ENCODE measurements at regions not wholly inside any gene's neighbourhood (a gene's known extent, or its start where the extent isn't known, plus 50 kb on each side); places are given as distances from the start of the nearest gene placed in this dataset.
"Not testable (repeated sequence)": the region's sequence is repeated elsewhere in the genome, so short reads cannot be mapped to it uniquely, and the experiment has no call there.

GRCh38 chr5:57002959-57003485 is 51.1 kb upstream of the MIER3 start:
- no peak for DNase-seq

- DNase-seq, result not testable (repeated sequence)
Measured at GRCh38 chr5:57003566-57003965, 51.6 kb upstream of the MIER3 start.

DNA sequence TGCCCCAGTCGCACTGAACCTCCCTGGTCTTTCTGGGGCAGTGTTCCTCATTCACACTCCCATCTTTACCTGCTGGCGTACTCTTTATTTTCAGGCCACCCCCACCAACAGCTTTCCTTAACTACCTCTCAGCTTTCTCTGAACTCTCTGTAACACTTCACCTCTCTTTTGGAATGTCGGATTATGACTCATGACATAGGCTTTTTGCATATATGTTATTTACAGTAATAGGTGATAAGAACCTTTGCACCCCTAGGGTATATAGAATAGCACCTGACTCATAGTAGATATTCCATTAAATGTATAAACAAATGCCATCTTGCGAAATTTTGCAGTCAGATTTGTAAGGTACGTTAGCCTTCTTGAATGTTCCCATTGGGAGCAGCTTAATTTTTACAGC is 52.9 kb upstream of the MIER3 start:
- no peak for DNase-seq

GRCh38 chr5:57007344-57007743 is 55.4 kb upstream of the MIER3 start:
- DNase-seq, result no peak

- no peak for DNase-seq
Measured at GRCh38 chr5:57009811-57010210, 57.9 kb upstream of the MIER3 start.

GRCh38 chr5:57010786-57011185 is 58.9 kb upstream of the MIER3 start:
- DNase-seq, result no peak

DNA sequence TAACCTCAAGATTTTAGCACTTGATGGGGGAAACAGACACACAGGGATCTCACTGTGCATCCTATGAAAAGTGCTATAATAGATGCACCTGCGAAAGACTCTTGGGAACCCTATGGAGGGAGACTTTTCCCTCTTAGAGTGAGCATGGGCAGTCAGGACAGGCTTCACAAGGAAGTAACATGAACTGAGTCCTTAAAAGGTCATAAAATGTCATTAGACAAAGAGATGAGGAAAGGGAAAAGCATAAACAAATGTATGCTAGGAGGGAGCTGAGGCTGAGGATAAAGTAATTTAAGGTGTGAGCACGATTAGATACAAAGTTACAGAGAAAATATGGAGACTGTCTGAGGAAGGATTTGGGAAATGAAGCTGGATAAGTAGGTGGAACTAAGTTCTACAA is 60.6 kb upstream of the MIER3 start:
- DNase-seq, result no peak

- DNase-seq, result no peak
Measured at GRCh38 chr5:57025961-57026360, 74.0 kb upstream of the MIER3 start.

DNA sequence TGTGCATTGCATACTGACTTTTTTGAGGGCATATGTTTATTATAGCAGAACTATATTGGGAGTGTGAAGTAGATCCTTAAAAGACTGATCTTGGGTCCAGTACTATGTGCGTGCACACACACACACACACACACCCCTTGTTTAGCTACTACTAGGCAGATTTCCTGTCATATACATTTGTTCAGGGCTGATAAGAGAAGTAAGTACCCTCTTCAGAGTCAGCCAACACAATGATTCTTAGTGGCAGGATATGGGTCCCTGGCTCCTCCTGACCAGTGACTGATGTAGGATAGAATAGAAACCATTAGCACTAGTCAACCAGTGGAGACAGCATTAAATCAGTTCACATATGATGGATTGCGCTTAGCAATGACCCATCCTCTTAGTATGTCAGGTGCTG is 76.2 kb upstream of the MIER3 start:
- no peak for DNase-seq

DNA sequence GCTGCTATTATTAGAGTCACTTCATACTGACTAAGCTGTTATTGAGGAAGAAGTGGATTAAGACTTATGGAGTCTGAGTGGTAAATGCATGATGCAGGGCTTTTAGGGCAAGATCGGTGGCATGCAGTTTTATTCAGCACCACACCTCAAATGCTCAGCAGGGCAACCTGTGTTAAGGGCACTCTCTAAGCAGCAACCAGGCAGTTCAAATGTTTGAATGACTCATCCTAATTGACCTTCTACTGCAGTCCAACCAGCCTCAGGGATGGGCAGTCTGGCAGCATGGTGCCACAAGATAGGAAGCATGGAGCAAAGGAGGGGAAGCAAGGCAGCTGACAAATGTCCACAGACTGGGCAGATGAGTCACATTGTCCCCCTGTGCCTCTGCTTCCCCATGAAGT is 80.2 kb upstream of the MIER3 start:
- no peak for DNase-seq

GRCh38 chr5:57033103-57033502 is 81.2 kb upstream of the MIER3 start:
- no peak for DNase-seq

DNA sequence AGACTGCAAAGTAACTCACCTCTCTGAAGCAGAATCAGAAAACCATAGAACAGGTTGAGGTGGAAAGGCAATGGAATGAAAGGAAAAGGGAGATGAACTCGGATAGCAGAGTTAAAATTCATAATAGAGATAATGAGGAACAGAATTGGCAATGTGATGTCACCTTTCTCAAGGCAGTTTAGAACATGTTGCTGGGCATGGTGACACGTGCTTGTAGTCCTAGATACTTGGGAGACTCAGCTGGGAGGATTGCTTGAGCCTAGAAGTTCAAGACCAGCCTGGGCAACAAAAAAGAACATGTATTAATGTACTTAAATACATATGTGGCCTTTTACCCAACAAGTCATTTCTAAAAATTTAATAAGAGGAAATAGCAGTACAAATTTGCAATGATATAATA is 81.6 kb upstream of the MIER3 start:
- DNase-seq, result no peak

- no peak for DNase-seq
Measured at GRCh38 chr5:57034201-57034916, 82.4 kb upstream of the MIER3 start.

GRCh38 chr5:57035955-57036354 is 84.0 kb upstream of the MIER3 start:
- DNase-seq, result no peak

GRCh38 chr5:57036761-57037160 is 84.8 kb upstream of the MIER3 start:
- no peak for DNase-seq

DNA sequence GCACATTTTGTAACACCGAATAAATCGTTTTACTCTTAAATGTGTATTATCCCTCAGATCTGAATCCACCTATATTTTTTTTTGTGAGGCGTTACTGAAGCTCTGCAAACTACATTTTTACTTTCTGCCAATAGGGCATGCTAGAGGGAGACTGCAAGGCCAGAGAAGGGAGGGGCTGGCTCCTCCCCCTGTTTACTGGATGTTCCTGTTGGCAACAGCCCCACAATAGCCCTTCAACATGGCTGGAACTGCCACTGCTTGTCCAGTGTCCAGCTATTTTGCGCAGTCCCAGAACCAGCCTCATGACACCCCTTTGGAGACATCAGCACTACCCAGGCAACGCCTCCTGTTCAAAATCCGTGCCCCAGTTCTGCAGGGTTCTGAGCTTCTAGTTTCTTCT is 85.4 kb upstream of the MIER3 start:
- DNase-seq, result no peak

DNA sequence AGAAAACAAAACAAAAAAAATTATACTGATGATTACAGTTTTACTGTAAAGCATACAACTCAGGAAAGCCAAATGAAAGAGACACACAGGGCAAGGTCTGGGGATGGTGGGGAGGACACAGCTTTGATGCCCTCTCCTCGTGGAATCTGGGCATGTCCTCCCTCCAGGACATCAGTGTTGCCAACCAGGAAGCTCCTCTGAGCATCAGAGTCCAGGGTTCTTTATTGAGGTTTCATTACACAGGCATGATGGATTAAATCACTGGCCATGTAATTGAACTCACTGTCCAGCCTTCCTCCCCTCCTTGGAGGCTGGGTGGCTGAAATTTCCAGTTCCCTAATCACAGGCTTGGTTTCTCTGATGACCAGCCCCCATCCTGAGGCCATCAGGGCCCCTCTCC is 89.6 kb upstream of the MIER3 start:
- DNase-seq, result no peak

- no peak for DNase-seq
Measured at GRCh38 chr5:57042524-57042931, 90.6 kb upstream of the MIER3 start.

DNA sequence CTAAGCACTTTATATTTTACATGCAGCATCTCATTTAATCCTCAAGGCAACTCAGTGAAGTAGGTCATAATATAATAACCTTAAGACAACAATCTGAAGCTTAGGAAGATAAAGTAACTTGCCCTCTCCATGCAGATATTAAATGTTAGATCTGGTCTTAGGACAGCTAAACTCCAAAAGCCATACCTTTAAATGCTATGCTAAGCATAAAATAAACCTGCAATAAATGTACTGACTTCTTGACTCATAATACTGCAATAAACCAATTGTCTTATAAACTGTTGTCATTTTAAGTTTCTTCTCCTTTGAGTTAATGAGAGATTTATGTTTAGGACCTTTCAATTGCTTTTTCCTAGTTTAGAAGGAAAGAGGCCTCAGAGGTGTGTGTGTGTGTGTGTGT is 102.2 kb upstream of the MIER3 start:
- no peak for DNase-seq

GRCh38 chr5:57054671-57055070 is 102.7 kb upstream of the MIER3 start:
- no peak for DNase-seq

- DNase-seq, result no peak
Measured at GRCh38 chr5:57055731-57056130, 103.8 kb upstream of the MIER3 start.

DNA sequence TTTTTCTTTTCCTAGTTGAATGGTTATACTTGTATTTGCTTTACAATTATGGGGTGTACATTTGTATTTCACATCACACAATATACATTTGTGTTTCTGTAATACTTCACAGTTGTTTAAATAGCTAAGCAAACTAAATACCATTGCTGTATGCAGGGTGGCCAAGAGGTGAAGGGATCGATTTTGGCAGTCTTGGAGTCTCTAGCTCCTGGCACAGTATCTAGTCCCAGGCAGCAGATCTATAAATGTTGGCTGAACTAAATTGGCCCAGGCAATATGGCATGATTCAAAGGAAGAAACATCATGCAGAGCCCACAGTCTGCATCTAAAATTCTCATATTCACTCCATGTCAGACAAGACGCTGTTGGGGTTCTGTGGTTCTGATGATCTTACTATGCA is 110.1 kb upstream of the GPBP1 start:
- DNase-seq, result no peak

DNA sequence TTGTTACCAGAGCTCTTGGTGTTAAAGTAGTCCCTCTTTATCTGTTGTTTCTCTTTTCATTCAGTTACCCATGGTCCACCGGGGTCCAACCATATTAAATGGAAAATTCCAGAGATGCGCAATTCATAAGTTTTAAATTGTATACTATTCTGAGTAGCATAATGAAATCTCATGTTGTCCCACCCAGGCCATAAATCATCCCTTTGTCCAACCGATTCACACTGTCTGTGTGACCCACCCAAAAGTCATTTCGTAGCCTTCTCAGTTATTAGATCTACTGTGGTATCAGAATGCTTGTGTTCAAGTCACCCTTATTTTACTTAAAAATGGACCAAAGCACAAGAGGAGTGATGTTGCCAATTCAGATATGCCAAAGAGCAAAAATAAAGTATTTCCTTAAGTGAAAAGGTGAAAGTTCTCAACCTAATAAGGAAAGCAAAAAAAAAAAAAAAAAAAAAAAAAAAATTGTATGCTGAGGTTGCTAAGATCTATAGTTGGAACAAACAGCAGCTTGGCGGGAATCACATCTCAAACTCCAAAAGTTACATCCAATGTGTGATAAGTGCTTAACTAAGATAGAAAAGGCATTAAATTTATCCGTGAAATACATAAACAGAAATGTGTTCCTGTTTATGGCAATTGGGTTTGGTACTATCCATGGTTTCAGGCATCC is 106.8 kb upstream of the GPBP1 start:
- no peak for DNase-seq

DNA sequence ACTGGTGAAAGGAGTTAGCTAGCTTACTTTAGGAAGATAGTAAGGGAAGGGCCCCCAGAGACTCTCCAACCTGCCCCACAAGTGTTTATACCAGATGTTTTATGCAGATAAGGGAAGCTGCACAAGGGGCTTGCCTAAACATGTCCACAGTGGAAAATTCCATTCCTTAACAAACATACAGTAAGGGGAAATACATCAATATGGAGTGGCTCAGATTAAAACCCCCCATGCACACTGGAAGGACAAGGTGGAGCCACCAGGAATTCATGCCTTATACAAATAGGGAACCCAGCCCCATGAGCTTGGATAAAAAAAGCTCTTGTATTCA is 106.3 kb upstream of the GPBP1 start:
- DNase-seq, result no peak

Data from muscle of arm (tissue), 1 donor.